Gastrocnemius medialis (tissue), 4 donors: ENCODE measurements at regions not wholly inside any gene's neighbourhood (a gene's known extent, or its start where the extent isn't known, plus 50 kb on each side); places are given as distances from the start of the nearest gene placed in this dataset.
"Not testable (repeated sequence)": the region's sequence is repeated elsewhere in the genome, so short reads cannot be mapped to it uniquely, and the experiment has no call there.

Experiments
- ATAC-seq, 2 donors: fragments of 150-250 bp; one replicate each; pipeline ENCODE4 v1.9.1; 2016
- DNase-seq, 2 donors: peaks; one replicate each; pipeline ENCODE4 v3.0.0-alpha.2; 2019
- H3K27ac ChIP-seq, 4 donors: fragments of 200-600 bp; sonication (generic); 1 replicate in 1 of 4; 2 replicates in 3 of 4; pipeline ENCODE4 v1.5.1; 2016 to 2018; ENCODE audit warnings: mild to moderate bottlenecking in 2 of 4, moderate library complexity in 1 of 4
- H3K27me3 ChIP-seq, 3 donors: fragments of 200-600 bp; sonication (generic) in 2 of 3; 1 replicate in 1 of 3; 2 replicates in 2 of 3; pipeline versions ENCODE4 v1.5.1 to v1.6.0; 2016 to 2019; ENCODE audit warnings: mild to moderate bottlenecking in 1 of 3, moderate library complexity in 1 of 3
- H3K36me3 ChIP-seq, 2 donors: fragments of 200-600 bp; sonication (generic) in 1 of 2; one replicate each; pipeline ENCODE4 v1.5.1; 2017 to 2018
- H3K4me1 ChIP-seq, 2 donors: fragments of 200-600 bp; sonication (generic) in 1 of 2; one replicate each; pipeline ENCODE4 v1.5.1; 2016 to 2017; ENCODE audit warnings: mild to moderate bottlenecking in 2 of 2
- H3K4me3 ChIP-seq, 4 donors: fragments of 200-600 bp; sonication (generic) in 3 of 4; 1 replicate in 1 of 4; 2 replicates in 3 of 4; pipeline ENCODE4 v1.5.1; 2016 to 2019; ENCODE audit warnings: mild to moderate bottlenecking in 2 of 4
- H3K9me3 ChIP-seq, 3 donors: fragments of 200-600 bp; sonication (generic) in 2 of 3; 1 replicate in 1 of 3; 2 replicates in 2 of 3; pipeline ENCODE4 v1.5.1; 2016 to 2019
- CTCF ChIP-seq, 5 experiments: fragments of 450-650 bp in 3 of 5; fragments of 200-600 bp in 2 of 5; sonication (generic) in 2 of 5; IDR thresholded peaks in 4 of 5; conservative IDR thresholded peaks in 1 of 5; 1 replicate in 4 of 5; 2 replicates in 1 of 5; pipeline ENCODE4 v1.5.1; 2016 to 2019; ENCODE audit warnings: antibody characterized with exemption in 5 of 5, mild to moderate bottlenecking in 3 of 5, moderate library complexity in 3 of 5
- POLR2A ChIP-seq, 2 donors: fragments of 450-650 bp; IDR thresholded peaks; one replicate each; pipeline ENCODE4 v1.6.1; 2017; ENCODE audit warnings: antibody characterized with exemption in 2 of 2, mild to moderate bottlenecking in 2 of 2, moderate library complexity in 2 of 2
- in situ Hi-C, 4 donors: fragments of 200-750 bp; cut with MboI; loops; one replicate each; pipeline versions ENCODE4 v1.15.0 to v1.8.0; 2017; ENCODE audit warnings: low sequenced_read_pairs in 4 of 4
- intact Hi-C: fragments of 100-400 bp; cut with DNase I; formaldehyde crosslinking; loops from one replicate; pipeline ENCODE4 v1.15.1; 2023; ENCODE audit warnings: low total_unique reads

DNA sequence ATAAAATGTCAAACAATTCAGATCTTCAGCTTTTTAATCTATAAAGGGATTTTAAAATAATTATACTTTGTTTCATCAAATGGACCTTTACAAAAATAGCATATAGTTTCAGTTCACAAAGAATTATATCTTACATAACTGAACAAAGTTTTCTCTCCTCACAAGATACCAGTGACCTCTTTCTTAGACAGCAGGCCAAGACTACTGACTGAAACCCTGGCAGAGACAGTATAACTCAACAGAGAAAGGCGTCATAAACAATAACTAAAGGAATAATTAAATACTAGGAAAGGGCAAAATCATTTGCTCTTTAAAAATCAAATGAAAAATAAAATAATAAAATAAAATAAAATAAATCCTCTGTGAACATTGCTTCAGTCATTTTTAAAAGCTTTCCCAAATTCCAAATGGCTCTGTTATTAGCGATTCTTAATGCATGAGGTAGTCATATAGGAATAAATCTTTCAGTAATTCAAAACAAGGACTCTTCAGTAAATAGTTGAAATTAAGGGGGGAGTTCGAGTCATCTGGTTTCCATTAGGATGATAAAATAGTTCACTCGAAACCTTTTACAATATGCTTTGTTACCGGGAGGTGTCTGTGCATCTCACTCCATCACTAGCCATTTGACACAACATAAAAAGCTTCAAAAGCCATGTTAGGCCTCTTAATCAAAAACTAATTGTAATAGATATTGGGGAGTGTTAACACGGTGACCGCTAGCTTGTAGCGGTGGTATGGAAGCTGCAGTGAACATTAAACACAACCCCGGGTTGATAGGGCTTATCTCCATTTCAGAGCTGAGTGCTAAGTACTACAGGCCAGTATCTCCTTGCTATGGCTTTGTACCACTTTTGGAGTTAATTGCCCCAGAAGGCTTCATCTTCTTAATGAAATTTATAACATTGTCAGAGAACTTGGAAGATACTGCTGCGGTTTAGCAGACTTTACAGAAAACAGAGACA is 142.9 kb upstream of the NR2F2 start:
- intact Hi-C loops (loop anchor here (10.0 kb wide), 1 partner anchor 147 kb away; the partner anchor contains the start of gene NR2F2), in situ Hi-C loops (no loop called here)
- TF ChIP-seq CTCF (IDR thresholded peaks at IDR 0.05 in 4 of 5, conservative IDR thresholded peaks at IDR 0.05 in 1 of 5), result no peak
- no peak for TF ChIP-seq POLR2A (IDR thresholded peaks at IDR 0.05)
- no peaks in the 10 kb centered on the region for H3K36me3 ChIP-seq
- ATAC-seq (no peak), DNase-seq (no peak)
- H3K4me1 ChIP-seq, result no peaks in the 10 kb centered on the region
- H3K9me3 ChIP-seq, result no peaks in the 10 kb centered on the region
- no peak overlapping the region for H3K4me3 ChIP-seq
- no peaks in the 10 kb centered on the region for H3K27me3 ChIP-seq
- no peak overlapping the region for H3K27ac ChIP-seq

DNA sequence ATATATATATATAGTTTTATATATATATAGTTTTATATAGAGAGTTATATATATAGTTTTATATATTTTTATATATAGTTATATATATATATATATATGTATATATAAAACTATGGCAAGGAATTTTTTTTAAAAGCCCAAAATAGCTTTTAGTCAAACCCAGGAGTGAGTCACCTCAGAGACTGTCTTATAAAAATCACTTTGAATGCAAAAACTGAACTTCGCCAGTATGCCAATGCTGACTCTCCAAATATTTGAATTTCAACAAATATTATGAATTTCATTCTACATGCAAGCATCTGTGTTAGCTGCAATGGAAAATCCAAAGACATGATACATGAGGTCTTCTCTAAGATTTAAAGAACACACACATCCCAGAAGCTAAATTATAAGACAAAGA is 132.8 kb upstream of the NR2F2 start:
- ATAC-seq (no peak), DNase-seq (no peak)
- Histone ChIP-seq H3K4me3 (no peak overlapping the region), H3K27me3 (no peaks in the 10 kb centered on the region), H3K9me3 (no peaks in the 10 kb centered on the region), H3K4me1 (no peaks in the 10 kb centered on the region), H3K27ac (no peak overlapping the region), H3K36me3 (no peaks in the 10 kb centered on the region)
- no peak for TF ChIP-seq POLR2A (IDR thresholded peaks at IDR 0.05)
- intact Hi-C loops, result no loop called here
- in situ Hi-C loops, result no loop called here

GRCh38 chr15:96199111-96199510 is 131.4 kb upstream of the NR2F2 start:
- in situ Hi-C loops, result no loop called here
- H3K27me3 ChIP-seq, result no peaks in the 10 kb centered on the region
- H3K4me1 ChIP-seq, result no peaks in the 10 kb centered on the region
- no peak for ATAC-seq
- DNase-seq, result no peak
- intact Hi-C loops, result no loop called here
- no peaks in the 10 kb centered on the region for H3K36me3 ChIP-seq
- H3K27ac ChIP-seq, result no peak overlapping the region
- no peaks in the 10 kb centered on the region for H3K9me3 ChIP-seq
- H3K4me3 ChIP-seq, result no peak overlapping the region
- TF ChIP-seq CTCF (IDR thresholded peaks at IDR 0.05 in 4 of 5, conservative IDR thresholded peaks at IDR 0.05 in 1 of 5) (no peak), POLR2A (IDR thresholded peaks at IDR 0.05) (no peak)

DNA sequence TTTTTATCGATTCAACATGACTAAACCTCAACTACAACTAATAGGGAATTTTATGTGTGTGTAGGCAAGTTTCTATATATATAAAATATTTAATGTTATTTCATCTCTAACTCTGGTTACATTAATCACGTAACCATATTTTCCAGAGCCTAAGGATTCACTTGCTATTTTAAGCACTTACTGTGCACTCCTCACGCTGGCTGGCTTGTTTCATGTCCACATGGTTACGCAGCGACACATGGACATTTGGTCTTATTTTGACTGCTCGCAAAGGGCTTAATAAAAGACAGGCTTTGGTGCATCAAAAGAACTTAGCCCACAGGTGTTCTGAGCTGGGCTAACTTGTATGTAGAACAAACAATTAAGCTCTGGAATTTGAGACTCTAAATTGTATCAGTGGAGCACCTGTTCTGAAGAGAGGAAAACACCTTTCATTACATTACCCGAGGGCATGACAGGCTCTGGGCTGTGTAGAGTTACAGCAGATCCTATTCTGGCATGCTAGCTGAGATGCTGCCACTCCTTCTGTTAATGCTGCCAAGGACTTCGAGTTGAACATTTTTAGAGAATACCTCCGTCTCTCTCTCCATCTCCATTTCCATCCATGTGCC is 130.0 kb upstream of the NR2F2 start:
- DNase-seq (peak in 1 of 2 donors; percentile 5), ATAC-seq (peak; percentile 62 to 84)
- intact Hi-C loops (no loop called here), in situ Hi-C loops (no loop called here)
- no peak for TF ChIP-seq POLR2A (IDR thresholded peaks at IDR 0.05)
- no peak for TF ChIP-seq CTCF (IDR thresholded peaks at IDR 0.05 in 4 of 5, conservative IDR thresholded peaks at IDR 0.05 in 1 of 5)
- H3K4me3 ChIP-seq, result no peak overlapping the region
- H3K27me3 ChIP-seq, result no peaks in the 10 kb centered on the region
- H3K36me3 ChIP-seq, result no peaks in the 10 kb centered on the region
- H3K27ac ChIP-seq, result peak overlapping the region in 1 of 4 donors; percentile 33
- no peaks in the 10 kb centered on the region for H3K9me3 ChIP-seq
- no peaks in the 10 kb centered on the region for H3K4me1 ChIP-seq

- ATAC-seq, result no peak
- Histone ChIP-seq H3K36me3 (no peaks in the 10 kb centered on the region), H3K4me1 (no peaks in the 10 kb centered on the region), H3K27ac (no peak overlapping the region), H3K9me3 (no peaks in the 10 kb centered on the region), H3K27me3 (no peaks in the 10 kb centered on the region), H3K4me3 (no peak overlapping the region)
- TF ChIP-seq CTCF (IDR thresholded peaks at IDR 0.05 in 4 of 5, conservative IDR thresholded peaks at IDR 0.05 in 1 of 5), result no peak
- no peak for TF ChIP-seq POLR2A (IDR thresholded peaks at IDR 0.05)
- no peak for DNase-seq
- in situ Hi-C loops (no loop called here), intact Hi-C loops (loop anchor here (2.0 kb wide), 1 partner anchor 49 kb away; no protein-coding TSS in a partner anchor)
Measured at GRCh38 chr15:96201696-96202095, 128.8 kb upstream of the NR2F2 start.

- H3K27me3 ChIP-seq, H3K4me1 ChIP-seq, H3K9me3 ChIP-seq, H3K4me3 ChIP-seq, intact Hi-C loops, DNase-seq, H3K27ac ChIP-seq, in situ Hi-C loops, H3K36me3 ChIP-seq, ATAC-seq: not testable (repeated sequence)
Measured at GRCh38 chr15:96205588-96205987, 124.9 kb upstream of the NR2F2 start.
